Brain microvascular endothelial cell (primary cell): ENCODE measurements at regions not wholly inside any gene's neighbourhood (a gene's known extent, or its start where the extent isn't known, plus 50 kb on each side); places are given as distances from the start of the nearest gene placed in this dataset.
"Not testable (repeated sequence)": the region's sequence is repeated elsewhere in the genome, so short reads cannot be mapped to it uniquely, and the experiment has no call there.

Source experiments
- DNase-seq: peaks from one replicate; pipeline ENCODE4 v3.0.0-alpha.2; 2020
- H3K27ac ChIP-seq: fragments of 250-450 bp; sonication (Bioruptor Pico); 2 replicates; pipeline ENCODE4 v1.5.1; 2020; ENCODE audit warnings: mild to moderate bottlenecking, moderate library complexity
- H3K27me3 ChIP-seq: fragments of 250-450 bp; sonication (Bioruptor Pico); replicated peaks from 2 replicates; pipeline ENCODE4 v1.5.1; 2020; ENCODE audit warnings: mild to moderate bottlenecking
- H3K36me3 ChIP-seq: fragments of 250-450 bp; sonication (Bioruptor Pico); replicated peaks from 2 replicates; pipeline ENCODE4 v1.5.1; 2020; ENCODE audit warnings: mild to moderate bottlenecking
- H3K4me3 ChIP-seq: 2 replicates; pipeline ENCODE4 v1.5.1; 2011; ENCODE audit warnings: low read depth, mild to moderate bottlenecking, control low read depth, low read length, moderate library complexity
- in situ Hi-C: cut with HindIII; loops from 2 replicates; pipeline ENCODE4 v1.10.0; 2017; ENCODE audit warnings: low sequenced_read_pairs, low pct_ligation_motif_present
- TF ChIP-seq, protein P1 (sequence below): IDR thresholded peaks from 2 replicates; pipeline ENCODE4 v1.5.1; 2011; ENCODE audit warnings: low read depth, mild to moderate bottlenecking, moderate library complexity, low read length, control low read depth, inconsistent platforms; ENCODE audit errors: missing control alignments

GRCh38 chr6:170038251-170038650 is 252.6 kb downstream of the DLL1 start:
- TF ChIP-seq, protein P1, sequence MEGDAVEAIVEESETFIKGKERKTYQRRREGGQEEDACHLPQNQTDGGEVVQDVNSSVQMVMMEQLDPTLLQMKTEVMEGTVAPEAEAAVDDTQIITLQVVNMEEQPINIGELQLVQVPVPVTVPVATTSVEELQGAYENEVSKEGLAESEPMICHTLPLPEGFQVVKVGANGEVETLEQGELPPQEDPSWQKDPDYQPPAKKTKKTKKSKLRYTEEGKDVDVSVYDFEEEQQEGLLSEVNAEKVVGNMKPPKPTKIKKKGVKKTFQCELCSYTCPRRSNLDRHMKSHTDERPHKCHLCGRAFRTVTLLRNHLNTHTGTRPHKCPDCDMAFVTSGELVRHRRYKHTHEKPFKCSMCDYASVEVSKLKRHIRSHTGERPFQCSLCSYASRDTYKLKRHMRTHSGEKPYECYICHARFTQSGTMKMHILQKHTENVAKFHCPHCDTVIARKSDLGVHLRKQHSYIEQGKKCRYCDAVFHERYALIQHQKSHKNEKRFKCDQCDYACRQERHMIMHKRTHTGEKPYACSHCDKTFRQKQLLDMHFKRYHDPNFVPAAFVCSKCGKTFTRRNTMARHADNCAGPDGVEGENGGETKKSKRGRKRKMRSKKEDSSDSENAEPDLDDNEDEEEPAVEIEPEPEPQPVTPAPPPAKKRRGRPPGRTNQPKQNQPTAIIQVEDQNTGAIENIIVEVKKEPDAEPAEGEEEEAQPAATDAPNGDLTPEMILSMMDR, result no peak
- Histone ChIP-seq H3K27ac (no peak overlapping the region), H3K27me3 (no peaks in the 10 kb centered on the region), H3K4me3 (no peak overlapping the region), H3K36me3 (no peaks in the 10 kb centered on the region)
- in situ Hi-C loops, result no loop called here
- DNase-seq, result no peak

DNA sequence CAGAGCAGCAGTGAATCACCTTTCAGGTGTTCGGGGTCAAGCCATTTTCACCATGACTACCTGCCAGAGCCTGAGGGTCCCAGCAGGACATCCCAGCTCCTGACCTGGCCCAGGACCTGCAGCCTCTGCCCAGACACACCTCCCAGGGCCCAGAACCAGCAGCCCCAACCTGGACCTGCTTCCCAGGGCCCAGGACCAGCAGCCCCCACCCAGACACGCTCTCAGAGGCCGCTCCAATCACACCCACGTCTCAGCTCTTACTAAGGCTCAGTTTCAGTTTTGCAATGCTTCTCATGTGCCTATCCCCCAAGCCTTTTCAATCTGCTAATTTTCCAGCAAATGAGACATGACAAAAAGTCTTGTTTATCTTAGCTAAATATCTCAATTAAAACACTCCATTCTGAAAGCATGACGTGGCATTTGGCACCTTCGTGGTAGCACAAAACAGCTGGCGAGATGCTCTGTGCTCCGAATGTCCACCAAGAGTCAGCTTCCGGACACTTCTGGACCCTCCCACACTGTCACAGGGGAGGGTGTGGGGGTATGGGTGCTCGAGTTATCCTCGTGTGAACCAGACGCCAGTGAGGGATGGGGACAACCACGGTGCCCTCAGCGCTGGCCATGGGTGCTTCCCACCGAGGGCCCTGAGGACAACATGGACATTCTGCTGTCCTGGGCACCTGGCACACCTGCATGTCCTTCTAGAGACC is 253.2 kb downstream of the DLL1 start:
- in situ Hi-C loops, result no loop called here
- TF ChIP-seq, protein P1, result no peak
- Histone ChIP-seq H3K27me3 (no peaks in the 10 kb centered on the region), H3K4me3 (no peak overlapping the region), H3K36me3 (no peaks in the 10 kb centered on the region), H3K27ac (no peak overlapping the region)
- no peak for DNase-seq

- DNase-seq, result no peak
- in situ Hi-C loops, result no loop called here
- Histone ChIP-seq H3K27me3 (no peaks in the 10 kb centered on the region), H3K27ac (no peak overlapping the region), H3K4me3 (no peak overlapping the region), H3K36me3 (no peaks in the 10 kb centered on the region)
- TF ChIP-seq, protein P1, result no peak
Measured at GRCh38 chr6:170036916-170037315, 254.0 kb downstream of the DLL1 start.

DNA sequence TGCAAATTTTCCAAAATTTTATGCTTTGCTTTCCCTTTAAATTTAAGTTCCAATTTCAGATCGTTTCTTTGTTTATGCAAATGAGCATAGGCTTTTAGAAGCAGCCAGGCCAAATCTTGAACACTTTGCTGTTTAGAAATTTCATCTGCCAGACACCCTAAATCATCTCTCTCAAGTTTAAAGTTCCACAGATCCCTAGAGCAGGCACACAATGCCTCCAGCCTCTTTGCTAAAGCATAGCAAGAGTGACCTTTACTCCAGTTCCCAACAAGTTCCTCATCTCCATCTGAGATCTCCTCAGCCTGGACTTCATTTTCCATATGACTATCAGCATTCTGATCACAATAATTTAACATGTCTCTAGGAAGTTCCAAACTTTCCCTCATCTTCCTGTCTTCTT is 254.5 kb downstream of the DLL1 start:
- H3K27ac ChIP-seq, DNase-seq, in situ Hi-C loops, H3K4me3 ChIP-seq, H3K27me3 ChIP-seq, H3K36me3 ChIP-seq: not testable (repeated sequence)

DNA sequence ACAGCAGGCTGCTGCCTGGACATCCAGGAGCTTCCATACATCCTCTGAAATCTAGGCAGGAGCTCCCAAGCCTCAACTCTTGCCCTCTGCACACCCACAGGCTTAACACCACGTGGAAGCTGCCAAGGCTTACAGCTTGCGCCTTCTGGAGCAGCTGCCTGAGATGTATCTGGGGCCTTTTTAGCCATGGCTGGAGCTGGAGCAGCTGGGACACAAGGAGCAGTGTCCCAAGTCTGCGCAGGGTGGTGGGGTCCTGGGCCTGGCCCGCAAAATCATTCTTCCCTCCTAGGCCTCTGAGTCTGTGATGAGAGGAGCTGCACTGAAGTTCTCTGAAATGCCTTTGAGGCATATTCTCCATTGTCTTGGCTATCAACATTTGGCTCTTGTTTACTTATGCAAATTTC is 255.0 kb downstream of the DLL1 start:
- in situ Hi-C loops, result no loop called here
- Histone ChIP-seq H3K27me3 (no peaks in the 10 kb centered on the region), H3K4me3 (no peak overlapping the region), H3K27ac (no peak overlapping the region), H3K36me3 (no peaks in the 10 kb centered on the region)
- no peak for DNase-seq
- TF ChIP-seq, protein P1, result no peak

DNA sequence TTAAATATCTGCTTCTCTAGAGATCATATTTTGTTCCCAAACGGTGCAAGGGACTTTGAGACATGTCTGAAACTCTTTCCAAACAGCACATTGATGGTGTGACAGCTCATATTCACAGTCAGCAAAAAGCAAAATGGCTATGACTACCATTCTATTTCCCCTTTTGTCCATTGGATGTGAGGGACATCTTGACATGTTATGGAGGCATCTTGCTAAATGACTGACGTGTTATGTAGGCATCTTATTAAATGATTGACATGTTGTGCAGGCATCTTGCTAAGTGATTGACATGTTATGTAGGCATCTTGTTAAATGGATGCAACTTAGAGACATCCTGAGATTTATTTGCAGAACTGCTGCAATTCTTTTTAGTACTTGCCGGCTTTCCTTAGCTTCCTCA is 255.8 kb downstream of the DLL1 start:
- H3K27ac ChIP-seq, result no peak overlapping the region
- H3K36me3 ChIP-seq, result no peaks in the 10 kb centered on the region
- H3K27me3 ChIP-seq, result no peaks in the 10 kb centered on the region
- in situ Hi-C loops, result no loop called here
- DNase-seq, result no peak
- no peak overlapping the region for H3K4me3 ChIP-seq
- TF ChIP-seq, protein P1, result no peak
